ENCODE measurements at regions not wholly inside any gene's neighbourhood (a gene's known extent, or its start where the extent isn't known, plus 50 kb on each side); places are given as distances from the start of the nearest gene placed in this dataset.
A peak's percentile ranks its signal among the peaks of the same experiment; 100 is the strongest.
"Not testable (repeated sequence)": the region's sequence is repeated elsewhere in the genome, so short reads cannot be mapped to it uniquely, and the experiment has no call there.

- intact Hi-C loops (cut with DNase I, micrococcal nuclease): no loop called here
- no peak overlapping the region for H3K27ac Mint-ChIP-seq
- DNase-seq (peak; percentile 43), ATAC-seq (peak; percentile 64)
- no peak overlapping the region for H3K4me3 Mint-ChIP-seq
- H3K9me3 Mint-ChIP-seq (ENCODE audit: low read depth): no peaks in the 10 kb centered on the region
- H3K4me1 Mint-ChIP-seq: peaks cover 3% of the 10 kb centered on the region
- no peaks in the 10 kb centered on the region for H3K36me3 Mint-ChIP-seq (ENCODE audit: low read depth)
- ChIA-PET CTCF (interaction anchor here (0.6 to 1.5 kb wide), 11 partner anchors 10 to 892 kb away, joined by 3 to 7 read pairs (median 3); no protein-coding TSS in a partner anchor), POLR2A (no interaction called here)
- H3K27me3 Mint-ChIP-seq: no peaks in the 10 kb centered on the region
Observed at GRCh38 chr3:71930056-71930991, 145.4 kb upstream of the PROK2 start.

- intact Hi-C loops (cut with DNase I, micrococcal nuclease): loop anchor here in 1 of 2 experiments (5.0 to 10.0 kb wide), 2 partner anchors 894 to 987 kb away; no protein-coding TSS in a partner anchor
- ChIA-PET POLR2A (no interaction called here), CTCF (no interaction called here)
- Mint-ChIP-seq H3K9me3 (ENCODE audit: low read depth) (no peaks in the 10 kb centered on the region), H3K27ac (no peak overlapping the region), H3K4me3 (no peak overlapping the region), H3K4me1 (peaks cover 3% of the 10 kb centered on the region), H3K36me3 (ENCODE audit: low read depth) (no peaks in the 10 kb centered on the region), H3K27me3 (no peaks in the 10 kb centered on the region)
- DNase-seq (no peak), ATAC-seq (no peak)
Observed at GRCh38 chr3:71928212-71928611, 143.3 kb upstream of the PROK2 start.

- Mint-ChIP-seq H3K4me3 (no peak overlapping the region), H3K27me3 (no peaks in the 10 kb centered on the region), H3K36me3 (ENCODE audit: low read depth) (no peaks in the 10 kb centered on the region), H3K4me1 (peaks cover 3% of the 10 kb centered on the region), H3K27ac (no peak overlapping the region), H3K9me3 (ENCODE audit: low read depth) (no peaks in the 10 kb centered on the region)
- DNase-seq (no peak), ATAC-seq (no peak)
- POLR2A ChIA-PET: no interaction called here
- CTCF ChIA-PET: interaction anchor here (0.7 to 0.9 kb wide), 2 partner anchors 17 to 211 kb away, joined by 3 to 4 read pairs; no protein-coding TSS in a partner anchor
- intact Hi-C loops (cut with DNase I, micrococcal nuclease): loop anchor here in 1 of 2 experiments (5.0 to 10.0 kb wide), 2 partner anchors 895 to 987 kb away; no protein-coding TSS in a partner anchor
Observed at GRCh38 chr3:71927505-71928066, 142.6 kb upstream of the PROK2 start.

GRCh38 chr3:71926616-71927015 is 141.7 kb upstream of the PROK2 start:
- H3K27me3 Mint-ChIP-seq: no peaks in the 10 kb centered on the region
- no peak overlapping the region for H3K4me3 Mint-ChIP-seq
- ChIA-PET CTCF (interaction anchor here (0.7 kb wide), 1 partner anchor 502 kb away, joined by 3 read pairs; no protein-coding TSS in a partner anchor), POLR2A (no interaction called here)
- DNase-seq (no peak), ATAC-seq (peak; percentile 44)
- peaks cover 3% of the 10 kb centered on the region for H3K4me1 Mint-ChIP-seq
- no peak overlapping the region for H3K27ac Mint-ChIP-seq
- no peaks in the 10 kb centered on the region for H3K9me3 Mint-ChIP-seq (ENCODE audit: low read depth)
- no peaks in the 10 kb centered on the region for H3K36me3 Mint-ChIP-seq (ENCODE audit: low read depth)
- intact Hi-C loops (cut with DNase I, micrococcal nuclease): loop anchor here in 1 of 2 experiments (5.0 to 10.0 kb wide), 2 partner anchors 896 to 988 kb away; no protein-coding TSS in a partner anchor

GRCh38 chr3:71926262-71926600 is 141.3 kb upstream of the PROK2 start:
- H3K4me3 Mint-ChIP-seq: no peak overlapping the region
- intact Hi-C loops (cut with DNase I, micrococcal nuclease): loop anchor here in 1 of 2 experiments (5.0 to 10.0 kb wide), 2 partner anchors 896 to 989 kb away; no protein-coding TSS in a partner anchor
- no peak overlapping the region for H3K27ac Mint-ChIP-seq
- ATAC-seq: peak; percentile 12
- CTCF ChIA-PET: interaction anchor here (0.7 to 0.9 kb wide), 2 partner anchors 50 to 502 kb away, joined by 3 to 4 read pairs; no protein-coding TSS in a partner anchor
- H3K36me3 Mint-ChIP-seq (ENCODE audit: low read depth): no peaks in the 10 kb centered on the region
- H3K27me3 Mint-ChIP-seq: no peaks in the 10 kb centered on the region
- POLR2A ChIA-PET: no interaction called here
- peaks cover 3% of the 10 kb centered on the region for H3K4me1 Mint-ChIP-seq
- no peaks in the 10 kb centered on the region for H3K9me3 Mint-ChIP-seq (ENCODE audit: low read depth)
- DNase-seq: peak; percentile 48

GRCh38 chr3:71925511-71926261 is 140.7 kb upstream of the PROK2 start:
- CTCF ChIA-PET: interaction anchor here (0.9 kb wide), 1 partner anchor 50 kb away, joined by 4 read pairs; no protein-coding TSS in a partner anchor
- H3K4me3 Mint-ChIP-seq; H3K27ac Mint-ChIP-seq; H3K36me3 Mint-ChIP-seq (ENCODE audit: low read depth); H3K4me1 Mint-ChIP-seq; H3K27me3 Mint-ChIP-seq; H3K9me3 Mint-ChIP-seq (ENCODE audit: low read depth); DNase-seq; POLR2A ChIA-PET: not testable (repeated sequence)
- ATAC-seq: peak; percentile 39
- intact Hi-C loops (cut with DNase I, micrococcal nuclease): loop anchor here in 1 of 2 experiments (5.0 to 10.0 kb wide), 2 partner anchors 897 to 989 kb away; no protein-coding TSS in a partner anchor

GRCh38 chr3:71924721-71925120 is 139.8 kb upstream of the PROK2 start:
- ChIA-PET CTCF (interaction anchor here (0.9 kb wide), 1 partner anchor 8 kb away, joined by 4 read pairs; no protein-coding TSS in a partner anchor), POLR2A (no interaction called here)
- no peak for DNase-seq
- ATAC-seq: no peak
- H3K4me3 Mint-ChIP-seq: no peak overlapping the region
- no peak overlapping the region for H3K27ac Mint-ChIP-seq
- intact Hi-C loops (cut with DNase I, micrococcal nuclease): loop anchor here in 1 of 2 experiments (5.0 to 10.0 kb wide), 2 partner anchors 898 to 990 kb away; no protein-coding TSS in a partner anchor
- H3K27me3 Mint-ChIP-seq: no peaks in the 10 kb centered on the region
- peaks cover 3% of the 10 kb centered on the region for H3K4me1 Mint-ChIP-seq
- H3K9me3 Mint-ChIP-seq (ENCODE audit: low read depth): no peaks in the 10 kb centered on the region
- H3K36me3 Mint-ChIP-seq (ENCODE audit: low read depth): no peaks in the 10 kb centered on the region

GRCh38 chr3:71921036-71921435 is 136.1 kb upstream of the PROK2 start:
- Mint-ChIP-seq H3K9me3 (ENCODE audit: low read depth) (no peaks in the 10 kb centered on the region), H3K27ac (no peak overlapping the region), H3K4me1 (no peaks in the 10 kb centered on the region), H3K27me3 (no peaks in the 10 kb centered on the region), H3K4me3 (no peak overlapping the region), H3K36me3 (ENCODE audit: low read depth) (no peaks in the 10 kb centered on the region)
- ATAC-seq: no peak
- ChIA-PET CTCF (interaction anchor here (0.6 to 0.8 kb wide), 3 partner anchors 10 to 737 kb away, joined by 3 read pairs; no protein-coding TSS in a partner anchor), POLR2A (no interaction called here)
- DNase-seq: no peak
- intact Hi-C loops (cut with DNase I, micrococcal nuclease): loop anchor here in 1 of 2 experiments (10.0 kb wide), 1 partner anchor 994 kb away; no protein-coding TSS in a partner anchor

GRCh38 chr3:71919572-71919971 is 134.6 kb upstream of the PROK2 start:
- H3K27ac Mint-ChIP-seq: no peak overlapping the region
- no peaks in the 10 kb centered on the region for H3K27me3 Mint-ChIP-seq
- no peak overlapping the region for H3K4me3 Mint-ChIP-seq
- ChIA-PET CTCF (no interaction called here), POLR2A (no interaction called here)
- no peak for ATAC-seq
- H3K4me1 Mint-ChIP-seq: no peaks in the 10 kb centered on the region
- H3K36me3 Mint-ChIP-seq (ENCODE audit: low read depth): no peaks in the 10 kb centered on the region
- no peak for DNase-seq
- H3K9me3 Mint-ChIP-seq (ENCODE audit: low read depth): no peaks in the 10 kb centered on the region
- intact Hi-C loops (cut with DNase I, micrococcal nuclease): no loop called here

- Mint-ChIP-seq H3K9me3 (ENCODE audit: low read depth) (no peaks in the 10 kb centered on the region), H3K27ac (no peak overlapping the region), H3K36me3 (ENCODE audit: low read depth) (no peaks in the 10 kb centered on the region), H3K4me3 (no peak overlapping the region), H3K4me1 (no peaks in the 10 kb centered on the region), H3K27me3 (no peaks in the 10 kb centered on the region)
- no peak for DNase-seq
- no peak for ATAC-seq
- CTCF ChIA-PET: no interaction called here
- POLR2A ChIA-PET: no interaction called here
- intact Hi-C loops (cut with DNase I, micrococcal nuclease): no loop called here
Observed at GRCh38 chr3:71917545-71917944, 132.6 kb upstream of the PROK2 start.

- Mint-ChIP-seq H3K27me3 (no peaks in the 10 kb centered on the region), H3K4me3 (no peak overlapping the region), H3K4me1 (no peaks in the 10 kb centered on the region), H3K9me3 (ENCODE audit: low read depth) (no peaks in the 10 kb centered on the region), H3K36me3 (ENCODE audit: low read depth) (no peaks in the 10 kb centered on the region), H3K27ac (no peak overlapping the region)
- DNase-seq: no peak
- ATAC-seq: no peak
- intact Hi-C loops (cut with DNase I, micrococcal nuclease): no loop called here
- CTCF ChIA-PET: interaction anchor here (0.6 kb wide), 1 partner anchor 8 kb away, joined by 4 read pairs; no protein-coding TSS in a partner anchor
- POLR2A ChIA-PET: no interaction called here
Observed at GRCh38 chr3:71916747-71917369, 131.9 kb upstream of the PROK2 start.
